NCI-H2081 (cell line): ENCODE measurements at regions not wholly inside any gene's neighbourhood (a gene's known extent, or its start where the extent isn't known, plus 50 kb on each side); places are given as distances from the start of the nearest gene placed in this dataset.

Experiments
- DNase-seq, 2 experiments: peaks; one replicate each; lab custom pipeline; 2025; lab: John Stamatoyannopoulos, UW

DNA sequence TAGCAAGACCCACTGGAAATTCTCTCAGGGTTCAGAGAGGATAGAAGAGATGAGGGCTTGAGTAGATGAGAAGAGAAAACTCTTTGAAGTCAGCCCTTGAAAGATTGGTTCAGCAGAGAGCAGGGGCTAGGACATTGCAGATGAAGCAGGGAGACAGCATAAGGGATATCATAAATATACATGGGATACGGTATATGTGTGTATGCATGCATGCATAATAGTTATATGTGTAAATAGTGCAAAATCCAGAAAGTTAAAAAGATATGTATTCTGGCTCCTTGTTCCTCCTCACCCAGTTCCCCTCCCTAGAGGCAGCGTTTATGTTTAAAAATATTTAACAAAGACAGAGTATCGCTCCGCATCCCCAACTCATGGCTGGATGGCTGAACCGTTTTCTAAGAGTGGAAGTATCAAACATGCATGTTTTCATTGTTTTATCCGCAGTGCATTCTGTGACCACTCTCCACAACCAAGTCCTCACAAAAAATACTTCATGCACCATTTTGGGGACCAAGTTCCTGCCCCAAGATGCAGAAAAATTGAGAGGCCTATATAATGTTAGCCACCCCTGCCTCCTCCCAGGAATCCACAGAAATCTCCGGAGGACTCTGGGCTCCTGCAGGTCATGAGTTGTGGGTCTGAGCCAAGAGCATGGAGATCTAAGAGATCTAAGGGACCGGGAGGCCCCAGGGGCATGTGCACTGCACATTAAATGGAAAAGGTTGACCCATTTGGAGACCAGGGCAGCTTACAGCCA lies 119.5 kb downstream of the MTX3 start:
- no peak for DNase-seq

DNA sequence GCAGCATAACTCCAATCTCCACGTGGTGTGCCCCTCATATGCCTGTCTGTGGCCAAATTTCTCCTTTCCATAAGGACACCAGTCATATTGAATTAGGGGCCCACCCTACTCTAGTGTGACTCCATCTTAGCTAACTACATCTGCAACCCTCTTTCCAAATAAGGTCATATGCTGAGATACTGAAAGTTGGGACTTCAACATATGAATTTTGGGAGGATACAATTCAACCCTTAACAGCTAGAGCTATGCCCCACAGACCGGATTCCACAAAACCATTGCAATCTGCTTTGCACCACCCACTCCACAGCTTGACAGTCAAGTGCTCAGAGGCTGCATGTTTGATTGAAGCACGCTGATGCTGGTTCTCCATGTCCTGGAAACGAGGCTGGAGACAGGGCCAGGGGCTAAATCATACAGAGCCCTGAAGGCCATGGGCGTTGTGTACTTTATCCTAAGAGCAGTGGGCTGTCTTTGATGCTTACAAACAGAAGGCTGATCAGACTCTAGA lies 122.8 kb downstream of the MTX3 start:
- DNase-seq: no peak

DNA sequence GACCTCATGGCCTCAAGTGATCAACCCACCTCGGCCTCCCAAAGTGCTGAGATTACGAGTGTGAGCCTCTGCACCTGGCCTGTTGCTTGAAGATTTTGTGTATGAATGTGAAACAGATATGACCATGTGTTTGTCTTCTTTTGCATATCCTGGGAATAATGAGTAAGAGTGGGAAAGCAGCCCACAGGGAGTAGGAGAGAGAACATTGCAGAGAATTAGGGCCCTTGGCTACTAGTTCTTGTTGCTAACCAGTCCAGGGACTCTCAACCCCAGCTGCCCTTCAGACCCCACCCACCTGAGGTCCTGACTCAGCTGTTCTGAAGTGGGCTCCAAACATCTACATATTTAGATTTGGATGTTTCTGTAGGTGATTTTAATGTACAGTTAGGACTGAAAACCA lies 125.5 kb downstream of the MTX3 start:
- no peak for DNase-seq

DNA sequence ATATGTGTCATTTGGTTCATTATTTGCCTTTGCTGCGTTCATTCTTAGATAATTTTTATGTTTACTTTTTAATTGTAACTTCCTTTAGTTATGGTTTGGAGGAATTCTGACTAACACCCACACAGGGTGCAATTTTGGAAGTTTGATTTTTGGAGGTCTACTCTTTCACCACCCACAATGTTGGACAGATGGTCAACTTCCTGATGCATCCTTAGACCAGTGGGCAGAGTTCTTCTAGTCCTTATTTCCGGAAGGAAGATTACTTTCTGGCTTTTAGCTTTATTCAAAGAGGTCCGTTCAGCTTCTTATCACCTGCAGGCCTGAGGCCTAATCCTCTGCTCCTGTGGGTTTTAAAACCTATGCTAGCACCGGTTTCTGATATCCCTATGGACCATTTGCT lies 126.7 kb downstream of the MTX3 start:
- no peak for DNase-seq

DNA sequence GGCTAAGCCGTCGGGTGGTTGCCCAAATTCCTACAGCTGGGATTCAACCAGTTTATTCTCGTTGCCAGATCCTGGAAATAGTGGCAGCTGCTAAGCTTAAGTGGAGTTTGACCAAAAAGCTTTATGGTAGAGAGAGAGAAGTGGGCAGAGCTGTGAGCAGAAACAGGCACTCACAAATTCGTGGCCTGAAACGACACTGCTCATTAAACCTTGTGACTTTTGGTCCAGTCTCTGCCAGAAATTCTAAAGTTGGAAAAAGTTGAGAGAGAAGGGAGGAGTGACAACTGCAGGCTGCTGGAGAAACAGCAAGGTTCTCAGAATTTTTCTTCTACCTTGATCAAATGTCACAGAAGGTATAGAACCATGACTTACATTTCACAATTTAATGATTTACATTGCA lies 131.5 kb downstream of the MTX3 start:
- DNase-seq: no peak

DNA sequence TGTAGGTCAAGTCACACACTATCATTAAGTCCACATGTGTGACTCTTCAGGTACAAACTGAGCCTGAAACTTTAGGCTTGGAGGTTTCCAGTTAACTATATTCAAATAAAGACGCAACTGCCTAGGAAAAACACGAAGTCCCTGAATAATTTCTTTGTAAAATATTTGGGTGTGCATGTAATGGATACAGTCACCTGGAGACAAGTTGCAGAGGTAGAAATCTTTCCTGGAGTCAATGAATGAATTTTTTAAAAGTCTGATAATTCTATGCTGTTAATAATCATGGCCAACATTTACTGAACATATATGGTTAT lies 132.7 kb downstream of the MTX3 start:
- DNase-seq: no peak

DNA sequence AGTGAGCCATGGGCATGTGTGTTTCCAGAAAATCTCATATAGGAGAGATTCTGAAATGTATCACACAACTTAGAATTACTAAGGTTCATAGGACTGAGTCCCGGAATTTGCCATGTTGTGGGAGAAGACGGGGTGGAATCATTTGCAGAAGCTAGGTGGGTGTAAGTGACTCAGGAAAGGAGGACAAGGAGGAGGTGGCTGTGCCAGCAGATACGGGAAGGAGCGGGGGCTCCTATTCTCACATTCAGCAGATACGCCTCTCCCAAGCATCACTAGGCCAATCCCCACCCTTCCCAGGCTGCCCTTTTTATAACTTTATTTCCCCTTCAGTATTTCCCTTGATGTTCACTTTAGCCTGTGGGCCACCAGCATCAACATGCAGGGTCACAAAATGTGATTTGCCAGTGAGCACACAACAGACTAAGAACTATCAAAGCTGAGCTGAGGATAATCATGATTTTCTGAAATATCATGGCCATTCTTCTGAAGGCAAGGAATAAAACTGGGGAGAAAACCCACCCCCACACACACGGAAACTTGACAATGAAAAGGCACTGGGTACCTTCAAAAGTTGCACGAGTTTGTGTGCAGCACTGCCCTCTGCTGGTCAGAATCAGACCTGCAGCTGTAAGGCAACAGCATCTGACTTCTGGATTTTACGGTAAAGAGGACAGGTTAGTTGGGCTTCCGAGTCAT lies 133.2 kb downstream of the MTX3 start:
- peak; percentile 31 to 52 for DNase-seq

DNA sequence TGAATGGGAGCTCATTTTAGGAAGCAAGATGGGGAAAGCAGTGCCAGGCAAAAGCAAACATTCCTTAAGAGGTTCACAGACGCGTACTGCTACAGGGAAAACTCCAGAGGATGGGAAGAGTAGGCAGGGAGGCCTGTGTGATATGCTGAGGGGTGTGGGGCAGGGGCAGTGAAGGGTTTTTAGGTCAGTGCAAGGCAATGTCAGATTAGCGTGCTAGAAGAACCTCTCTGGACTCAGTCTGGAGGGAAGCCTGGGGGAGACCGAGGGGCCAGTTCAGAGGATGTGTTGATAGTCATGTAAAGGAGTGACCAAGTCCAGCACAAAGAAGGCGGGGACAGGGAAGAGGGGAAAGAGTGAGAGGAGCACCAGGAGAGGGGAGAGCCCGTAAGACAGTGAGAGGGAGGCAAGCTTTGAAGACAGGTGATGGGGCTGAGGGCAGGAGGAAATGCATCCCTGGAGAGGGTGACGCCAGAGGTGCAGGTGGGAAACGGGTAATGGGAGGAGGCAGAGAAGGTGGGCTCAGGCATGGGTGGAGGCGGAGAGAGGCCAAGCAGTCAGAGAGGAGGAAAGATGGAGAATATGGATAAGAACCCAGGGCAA lies 134.5 kb downstream of the MTX3 start:
- no peak for DNase-seq

DNA sequence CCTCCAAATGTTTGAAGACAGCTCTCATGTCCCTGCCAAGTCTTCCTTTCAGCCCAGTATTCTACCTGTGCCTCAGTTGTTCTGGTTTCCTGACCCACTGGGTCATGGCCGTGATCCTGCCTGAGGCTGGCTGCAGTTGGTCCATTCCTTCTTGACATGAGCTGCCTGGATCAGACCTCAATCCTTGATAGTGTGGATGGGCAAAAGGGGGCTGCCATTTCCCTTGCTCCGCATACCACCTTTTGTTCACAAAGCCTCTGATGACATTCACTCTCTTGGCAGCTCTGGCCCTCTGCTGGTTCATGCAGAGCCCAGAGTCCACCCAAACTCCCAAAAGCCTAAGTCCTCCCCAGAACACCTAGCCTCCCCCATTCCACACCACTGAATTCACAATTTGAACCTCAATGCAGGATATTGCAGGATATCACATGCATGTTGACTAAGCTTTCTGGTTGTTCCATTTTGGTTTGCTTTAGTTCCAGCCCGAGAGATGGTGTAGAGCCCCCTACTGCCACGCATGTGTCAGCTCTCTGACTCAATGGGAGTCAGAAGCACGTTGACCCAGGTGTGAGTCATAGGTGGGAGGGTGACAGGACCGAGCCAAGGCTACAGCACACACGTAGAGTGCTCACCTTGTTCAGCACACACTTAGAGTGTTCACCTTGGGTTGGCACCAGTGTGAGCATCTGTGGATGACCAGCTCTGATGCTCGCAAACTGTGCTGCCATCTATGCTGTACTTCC lies 137.2 kb downstream of the MTX3 start:
- no peak for DNase-seq

DNA sequence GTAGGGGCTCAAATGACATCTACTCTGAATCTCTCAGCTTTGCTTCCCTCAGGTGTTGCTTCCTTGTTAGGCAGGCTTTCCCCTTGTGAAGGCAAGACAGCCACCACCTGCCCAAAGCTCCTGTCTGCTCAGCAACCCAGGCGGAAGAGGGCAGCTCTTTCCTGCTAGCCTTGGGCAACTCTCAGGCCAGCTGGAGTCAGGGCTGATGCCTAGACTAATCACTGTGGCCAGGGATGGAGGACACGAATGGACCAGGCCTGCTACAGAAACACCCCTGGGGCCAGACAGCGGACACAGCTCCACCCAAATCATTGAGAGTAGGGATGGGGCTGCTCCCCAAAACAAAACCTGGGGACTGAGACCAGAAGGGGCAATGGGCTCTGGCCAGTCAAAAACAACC lies 138.0 kb downstream of the MTX3 start:
- no peak for DNase-seq

DNA sequence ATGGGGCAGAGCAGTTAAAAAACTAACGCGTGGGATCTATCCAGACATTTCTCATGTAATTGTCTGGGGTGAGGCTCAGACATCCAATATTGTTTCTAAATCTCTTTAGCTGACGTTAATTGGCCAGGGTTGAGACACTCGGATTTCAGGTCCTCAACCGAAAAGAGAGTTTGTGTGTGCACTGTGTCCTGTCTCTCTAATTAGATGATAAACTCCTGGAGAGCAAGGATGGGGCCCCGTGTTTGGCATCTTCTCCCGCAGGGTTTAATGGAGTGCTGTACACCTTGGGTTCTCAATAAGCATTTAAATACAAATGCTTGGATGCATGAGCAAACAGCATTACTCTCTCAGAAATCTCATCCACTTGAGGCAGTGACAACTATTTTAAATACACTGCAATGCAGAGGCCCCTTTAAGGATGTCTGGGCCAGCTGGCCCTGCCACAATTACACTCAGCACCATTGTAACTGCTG lies 139.6 kb downstream of the MTX3 start:
- DNase-seq: no peak

DNA sequence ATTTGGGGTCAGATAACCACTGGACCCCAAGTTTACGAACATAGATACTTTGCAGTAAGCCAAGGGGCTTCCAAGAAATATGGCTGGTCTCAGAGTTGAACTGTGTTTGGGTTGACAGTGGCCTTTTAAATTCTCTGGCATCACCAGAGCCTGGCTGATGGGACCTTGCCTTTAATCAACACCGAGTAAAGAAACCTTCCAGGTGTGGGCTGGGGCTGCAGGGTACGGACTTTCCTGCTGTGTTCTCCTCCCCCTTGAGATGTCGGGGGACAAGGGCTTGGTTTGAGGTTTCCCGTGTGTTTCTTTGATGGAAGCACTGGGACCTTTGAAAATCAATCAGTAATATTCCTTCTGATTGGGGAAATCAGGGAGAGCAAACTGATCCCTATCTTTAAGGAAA lies 140.1 kb downstream of the MTX3 start:
- no peak for DNase-seq

DNA sequence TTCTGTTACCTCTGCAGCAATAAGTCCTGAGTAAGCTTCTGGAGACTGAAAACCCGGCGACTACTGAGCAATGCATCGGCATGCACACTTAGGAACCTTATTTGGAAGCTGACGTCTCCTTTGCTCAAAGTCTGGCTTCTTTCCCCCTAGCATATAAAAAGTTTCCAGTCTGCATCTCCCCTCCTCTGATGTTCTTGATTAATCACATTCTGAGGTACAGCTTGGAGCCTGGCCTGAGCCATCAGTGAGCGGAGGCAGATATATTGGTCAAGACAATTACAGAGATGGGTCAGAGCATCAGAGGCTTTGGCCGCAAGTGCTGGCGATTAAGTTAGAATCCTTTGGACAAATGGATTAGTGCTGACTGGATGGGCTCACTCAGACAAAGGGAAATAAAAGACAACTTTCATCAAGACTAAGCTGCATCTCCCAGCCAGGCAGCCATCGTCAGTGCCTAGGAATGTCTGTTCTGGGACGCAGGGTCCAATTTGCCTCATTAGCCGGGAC lies 140.7 kb downstream of the MTX3 start:
- no peak for DNase-seq

DNA sequence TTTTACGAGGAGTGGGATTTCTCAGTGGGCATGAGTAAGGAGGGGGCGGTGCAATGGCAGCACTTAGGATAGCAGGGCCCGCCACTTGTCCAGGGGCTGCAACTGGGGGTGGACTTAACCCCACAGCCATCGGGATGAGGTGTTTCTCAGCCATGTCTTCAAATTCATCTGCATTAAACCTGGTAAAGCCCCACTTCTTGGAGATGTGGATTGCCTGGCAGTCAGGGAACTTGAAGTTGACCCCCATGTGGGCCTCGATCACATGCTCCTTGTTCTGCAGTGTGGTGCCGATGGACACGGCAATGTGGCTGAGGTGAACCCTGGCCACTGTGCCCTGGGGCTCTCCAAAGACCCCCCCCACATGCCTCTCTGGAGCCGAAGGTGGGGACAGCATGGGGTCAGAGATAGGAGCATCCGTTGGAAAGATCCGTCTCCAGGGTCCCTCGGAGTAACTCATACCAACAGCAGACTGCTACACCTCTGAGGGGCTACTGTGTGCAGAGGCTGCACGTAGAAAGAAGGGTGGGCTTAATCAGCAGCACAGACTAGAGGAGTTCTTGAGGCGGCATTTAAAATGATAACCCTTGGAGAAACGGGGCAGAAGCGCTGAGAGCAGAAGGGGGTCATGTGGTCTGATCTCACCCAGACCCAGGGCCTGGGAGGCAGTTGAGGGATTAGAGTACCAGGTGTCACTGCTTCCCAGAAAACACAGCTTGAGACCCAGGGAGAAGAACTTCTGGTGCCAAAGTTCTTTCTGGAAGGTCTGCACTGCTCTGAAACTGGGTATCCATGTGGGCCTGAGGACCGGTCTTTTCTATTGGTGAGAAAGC lies 141.4 kb downstream of the MTX3 start:
- DNase-seq: no peak
